Germinal center (tissue), 1 donor: ENCODE measurements at regions not wholly inside any gene's neighbourhood (a gene's known extent, or its start where the extent isn't known, plus 50 kb on each side); places are given as distances from the start of the nearest gene placed in this dataset.

Experiments used
- DNase-seq: peaks from one replicate; pipeline ENCODE4 v3.0.0; 2012; ENCODE audit warnings: mixed read lengths, low spot score

GRCh38 chr2:37838541-37839167, 86.4 kb upstream of the RMDN2 start:
- no peak for DNase-seq

- DNase-seq, result no peak
These were observed 85.1 kb upstream of the RMDN2 start for GRCh38 chr2:37839991-37840390.

DNA sequence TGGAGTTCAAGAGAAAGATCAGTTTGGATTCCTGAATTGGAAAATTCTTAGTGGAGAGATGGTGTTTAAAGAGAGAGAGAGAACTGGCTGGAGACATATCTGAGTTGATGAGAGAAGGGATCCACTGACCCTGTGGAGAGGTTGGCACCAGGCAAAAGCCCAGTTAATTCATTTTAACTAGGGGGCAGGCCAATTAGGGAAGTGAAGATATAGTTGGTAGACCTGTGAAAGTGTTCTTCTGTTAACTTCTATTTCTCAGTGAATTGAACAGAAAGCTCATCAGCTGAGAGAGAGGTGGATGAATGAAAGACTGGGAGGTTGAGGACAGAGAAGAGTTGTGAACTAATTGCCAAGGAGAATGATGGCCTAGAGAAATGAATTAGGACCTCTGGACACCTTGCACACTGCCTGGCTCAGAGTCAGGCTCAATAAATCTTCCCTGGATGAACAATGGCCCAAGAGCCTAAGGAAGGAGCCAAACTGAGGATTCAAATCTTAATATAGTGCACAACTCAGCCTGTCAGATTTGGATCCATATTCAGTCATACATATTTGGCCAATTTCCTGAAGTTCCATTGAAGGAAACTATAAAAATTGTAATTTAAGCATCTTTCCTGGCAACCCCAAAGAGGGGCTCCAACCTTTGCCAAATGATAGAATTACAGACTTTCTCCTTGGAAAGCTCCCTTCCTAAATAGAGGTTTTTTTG, 82.2 kb upstream of the RMDN2 start:
- DNase-seq, result no peak

DNA sequence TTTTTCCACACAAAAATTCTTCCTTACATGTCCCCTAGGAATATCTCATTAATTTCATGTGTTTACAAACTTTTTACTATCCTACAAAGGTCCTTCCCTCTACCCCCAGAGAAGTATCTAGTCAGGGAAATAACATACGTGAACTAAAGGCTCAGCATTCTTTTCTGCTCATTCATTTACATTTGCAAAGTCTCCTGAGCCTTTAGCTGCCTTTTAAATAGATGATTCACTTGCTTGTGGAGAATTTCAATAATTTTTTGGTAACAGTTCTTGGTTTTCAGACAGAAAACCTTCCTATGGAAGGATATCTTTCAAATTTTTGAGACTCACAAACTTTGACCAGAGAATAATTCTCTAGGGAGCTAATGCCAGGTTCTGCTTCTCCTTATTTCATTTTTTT, 81.5 kb upstream of the RMDN2 start:
- no peak for DNase-seq

DNA sequence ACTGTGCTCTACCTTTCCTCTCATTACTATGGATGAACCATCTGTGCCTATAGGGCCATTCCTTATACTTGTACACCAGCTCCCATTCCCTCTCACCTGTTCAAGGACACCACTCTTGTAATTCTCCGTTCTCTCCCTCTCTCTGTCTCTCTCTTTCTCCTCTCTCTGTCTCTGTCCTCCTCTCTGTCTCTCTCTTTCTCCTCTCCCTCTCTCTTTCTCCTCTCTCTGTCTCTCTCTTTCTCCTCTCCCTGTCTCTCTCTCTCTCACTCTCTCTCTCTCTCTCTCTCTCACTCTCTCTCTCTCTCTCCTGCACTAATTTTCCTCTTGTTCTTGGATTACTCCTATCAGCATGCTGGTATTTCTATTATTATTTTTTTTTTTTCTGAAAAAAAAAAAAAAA, 78.9 kb upstream of the RMDN2 start:
- no peak for DNase-seq

- DNase-seq, result no peak
These were observed 77.3 kb upstream of the RMDN2 start for GRCh38 chr2:37847792-37848191.

DNA sequence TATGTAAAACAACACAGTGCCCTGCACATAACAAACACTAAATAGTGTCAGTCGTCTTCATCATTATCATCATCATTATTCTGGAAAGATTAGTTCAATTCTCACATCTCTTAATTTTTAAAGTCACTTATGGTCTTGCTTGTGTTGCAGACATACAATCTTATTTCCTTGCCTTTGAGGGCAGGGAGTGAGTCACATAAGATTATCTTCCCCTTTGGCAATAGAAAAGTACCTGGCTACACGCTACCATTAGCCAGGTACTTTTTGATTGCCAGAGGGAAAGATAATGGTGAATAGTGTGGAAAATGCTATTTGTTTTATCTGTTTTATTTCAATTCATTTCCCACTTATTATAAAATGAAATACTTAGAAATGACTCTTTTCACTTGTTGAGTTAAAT, 76.6 kb upstream of the RMDN2 start:
- DNase-seq, result no peak

- DNase-seq, result no peak
These were observed 75.2 kb upstream of the RMDN2 start for GRCh38 chr2:37849911-37850310.

GRCh38 chr2:37851428-37851827, 73.7 kb upstream of the RMDN2 start:
- DNase-seq, result no peak

DNA sequence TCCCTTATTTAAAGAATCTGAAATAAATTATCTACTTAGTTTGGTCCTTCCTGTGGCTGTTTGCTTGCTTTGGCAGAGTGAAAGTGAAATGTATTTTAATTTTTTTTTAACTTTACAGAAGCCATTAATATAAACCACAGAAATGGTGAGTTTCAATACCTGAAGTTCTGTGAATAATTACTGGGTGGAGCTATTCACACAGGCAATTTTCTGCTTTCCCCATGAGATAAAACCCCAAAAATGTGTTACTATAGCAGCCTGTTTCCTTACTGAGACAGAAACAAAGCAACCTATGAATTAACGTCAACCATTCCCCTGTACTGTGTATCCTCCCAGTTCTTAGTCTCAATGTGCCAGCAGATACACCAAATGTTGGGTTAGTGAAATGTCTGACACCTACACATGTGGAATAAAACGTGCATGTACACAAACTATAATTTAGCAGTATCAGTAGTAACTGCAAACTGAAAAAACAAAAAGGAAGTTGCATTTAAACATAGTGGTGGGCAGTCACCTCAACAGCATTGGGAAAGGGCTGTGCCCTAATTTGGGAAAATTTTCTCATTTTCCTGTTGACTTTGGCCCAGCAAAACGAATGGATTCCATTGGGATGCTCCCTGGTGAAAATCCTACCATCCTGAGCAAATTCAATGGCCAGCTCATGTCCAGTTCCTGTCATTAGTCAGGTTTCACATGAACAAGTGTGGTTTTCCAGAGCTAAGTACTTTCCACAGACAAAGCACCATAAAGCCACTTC, 73.1 kb upstream of the RMDN2 start:
- no peak for DNase-seq

GRCh38 chr2:37852585-37853014, 72.5 kb upstream of the RMDN2 start:
- DNase-seq, result no peak

GRCh38 chr2:37854676-37855282, 70.3 kb upstream of the RMDN2 start:
- DNase-seq, result no peak

GRCh38 chr2:37855283-37856041, 69.6 kb upstream of the RMDN2 start:
- no peak for DNase-seq

- no peak for DNase-seq
These were observed 68.9 kb upstream of the RMDN2 start for GRCh38 chr2:37856101-37856751.

DNA sequence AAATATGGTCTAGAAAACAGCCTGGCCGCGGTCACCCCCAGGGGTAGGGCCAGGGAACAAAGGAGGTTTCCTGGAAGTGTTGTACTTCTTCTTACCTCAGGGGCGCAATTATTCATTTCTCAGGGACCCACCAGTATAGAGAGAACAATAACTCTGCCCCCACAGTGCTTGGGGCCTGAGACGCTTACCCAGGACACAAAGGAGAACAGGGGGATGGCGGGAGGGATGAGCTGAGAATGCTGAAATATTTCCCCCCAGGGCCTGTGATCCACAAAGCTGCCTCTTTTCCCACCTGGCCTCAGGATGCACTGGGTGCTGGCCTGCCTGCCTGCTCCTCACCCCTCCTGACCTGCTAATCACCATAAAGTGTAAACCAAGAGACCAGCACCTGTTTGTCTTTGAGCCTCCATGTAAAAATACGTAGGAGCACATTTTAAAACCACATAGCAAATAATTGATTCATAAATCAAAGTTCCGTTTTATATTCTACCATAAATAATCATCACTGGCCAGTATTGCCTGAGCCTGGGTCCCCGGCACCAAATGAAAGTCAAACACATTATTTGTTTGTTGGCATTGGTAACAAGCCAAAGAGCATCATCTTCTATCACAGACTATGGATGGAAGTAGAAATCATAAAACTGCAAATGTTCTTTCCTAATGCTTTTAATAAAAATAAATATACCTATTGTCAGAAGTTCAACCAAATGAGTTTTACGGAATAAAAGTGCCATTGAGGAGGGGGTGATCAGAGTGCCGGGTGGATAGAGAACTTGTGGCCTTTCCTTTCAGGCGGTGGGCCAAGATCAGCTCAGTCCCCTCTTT, 67.3 kb upstream of the RMDN2 start:
- DNase-seq, result no peak

GRCh38 chr2:37858400-37858711, 66.7 kb upstream of the RMDN2 start:
- no peak for DNase-seq

DNA sequence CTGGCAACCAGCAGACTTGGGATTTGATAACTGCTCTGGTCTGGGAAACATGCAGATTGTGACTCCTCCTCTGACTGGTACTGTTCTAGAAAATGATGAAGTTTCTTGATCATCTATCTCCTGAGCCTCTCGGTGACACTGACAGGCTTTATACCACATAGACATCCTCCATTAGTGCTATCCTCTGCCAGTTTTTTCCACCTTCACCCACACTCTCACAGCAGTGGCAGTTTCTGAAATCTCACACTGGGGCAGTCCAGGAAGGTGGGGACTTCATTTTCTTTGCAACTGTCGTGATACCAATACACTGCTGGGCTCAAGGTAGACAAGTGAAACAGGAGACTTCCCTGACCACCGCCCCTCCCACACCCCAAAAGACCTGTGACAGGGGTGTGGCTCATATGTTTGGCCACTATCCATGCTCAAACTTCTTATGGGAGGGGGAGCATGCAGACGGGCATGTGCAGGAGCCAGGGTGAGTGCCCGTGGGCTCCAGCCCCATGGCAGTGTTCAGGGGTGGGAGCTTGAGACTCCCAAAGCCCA, 66.3 kb upstream of the RMDN2 start:
- DNase-seq, result no peak

DNA sequence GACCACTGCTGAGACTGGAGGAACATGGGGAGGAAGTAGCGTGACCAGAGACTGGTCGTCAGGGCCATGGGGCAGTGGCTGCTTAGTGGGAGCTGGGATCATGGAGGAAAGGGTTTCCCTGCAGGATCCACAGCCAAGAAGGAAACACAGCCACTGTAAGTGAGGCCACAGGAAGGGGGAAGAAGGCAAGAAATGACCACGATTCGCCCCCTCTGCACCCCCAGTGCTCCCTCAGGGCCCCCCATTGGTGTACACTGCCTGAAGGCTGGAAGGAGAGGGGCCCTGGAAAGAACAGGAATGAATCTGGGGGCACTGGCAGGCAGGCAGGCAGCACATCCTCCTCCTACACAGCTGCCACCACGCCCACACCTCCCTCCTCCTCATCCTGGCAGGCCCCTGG, 62.5 kb upstream of the RMDN2 start:
- DNase-seq, result no peak

- no peak for DNase-seq
These were observed 60.9 kb upstream of the RMDN2 start for GRCh38 chr2:37864217-37864616.

GRCh38 chr2:37865640-37866039, 59.4 kb upstream of the RMDN2 start:
- no peak for DNase-seq
